Loucy (cell line): ENCODE measurements at regions not wholly inside any gene's neighbourhood (a gene's known extent, or its start where the extent isn't known, plus 50 kb on each side); places are given as distances from the start of the nearest gene placed in this dataset.
"Not testable (repeated sequence)": the region's sequence is repeated elsewhere in the genome, so short reads cannot be mapped to it uniquely, and the experiment has no call there.

Experiments
- H2AFZ ChIP-seq: fragments of 200-600 bp; sonication (generic); 2 replicates; pipeline ENCODE4 v1.6.0; 2016; ENCODE audit warnings: antibody characterized with exemption, mild to moderate bottlenecking, low read length, moderate library complexity
- H3F3A ChIP-seq: fragments of 200-600 bp; 2 replicates; pipeline ENCODE4 v1.6.0; 2016; ENCODE audit warnings: antibody characterized with exemption, low read depth, mild to moderate bottlenecking
- H3K27me3 ChIP-seq: fragments of 200-600 bp; sonication (generic); 2 replicates; pipeline ENCODE4 v1.6.1; 2014; ENCODE audit warnings: low read length, mild to moderate bottlenecking; ENCODE audit not compliant: insufficient read depth, poor library complexity, severe bottlenecking
- H3K36me3 ChIP-seq: fragments of 200-600 bp; sonication (generic); 2 replicates; pipeline ENCODE4 v1.6.1; 2016; ENCODE audit warnings: low read length; ENCODE audit not compliant: insufficient read depth
- H3K4me1 ChIP-seq: fragments of 200-600 bp; sonication (generic); 2 replicates; pipeline ENCODE4 v1.5.1; 2014; ENCODE audit warnings: low read length, mild to moderate bottlenecking; ENCODE audit not compliant: insufficient read depth, poor library complexity, severe bottlenecking
- H3K4me2 ChIP-seq: fragments of 200-600 bp; sonication (generic); 2 replicates; pipeline ENCODE4 v1.6.0; 2014; ENCODE audit warnings: antibody characterized with exemption, low read length, low read depth, mild to moderate bottlenecking; ENCODE audit not compliant: poor library complexity, severe bottlenecking
- H3K4me3 ChIP-seq: fragments of 200-600 bp; sonication (generic); 2 replicates; pipeline ENCODE4 v1.5.1; 2014; ENCODE audit warnings: low read length, mild to moderate bottlenecking, mixed read lengths; ENCODE audit not compliant: poor library complexity, severe bottlenecking
- H3K79me2 ChIP-seq: fragments of 200-600 bp; sonication (generic); 2 replicates; pipeline ENCODE4 v1.6.1; 2014; ENCODE audit warnings: low read length; ENCODE audit not compliant: insufficient read depth
- H3K9ac ChIP-seq: fragments of 200-600 bp; sonication (generic); 2 replicates; pipeline ENCODE4 v1.6.0; 2014; ENCODE audit warnings: mild to moderate bottlenecking, low read depth, low read length, moderate library complexity; ENCODE audit not compliant: poor library complexity, severe bottlenecking
- H3K9me2 ChIP-seq: fragments of 200-600 bp; sonication (generic); replicated peaks from 2 replicates; pipeline ENCODE4 v1.6.1; 2016; ENCODE audit warnings: low read depth, low read length, mixed read lengths
- H3K9me3 ChIP-seq: fragments of 200-600 bp; sonication (generic); 2 replicates; pipeline ENCODE4 v1.6.1; 2014; ENCODE audit warnings: mild to moderate bottlenecking, antibody characterized with exemption, low read length, low read depth; ENCODE audit not compliant: insufficient read depth
- H4K20me1 ChIP-seq: fragments of 200-600 bp; sonication (generic); 2 replicates; pipeline ENCODE4 v1.6.0; 2014; ENCODE audit warnings: antibody characterized with exemption, low read length, mild to moderate bottlenecking; ENCODE audit not compliant: insufficient read depth, poor library complexity, severe bottlenecking
- CTCF ChIP-seq: fragments of 200-600 bp; sonication (generic); conservative IDR thresholded peaks from 2 replicates; pipeline ENCODE4 v1.5.1; 2014; ENCODE audit warnings: mild to moderate bottlenecking, antibody characterized with exemption, low read length
- EZH2phosphoT487 ChIP-seq: fragments of 200-600 bp; IDR thresholded peaks from 2 replicates; pipeline ENCODE4 v1.6.1; 2018; ENCODE audit warnings: antibody characterized with exemption, mild to moderate bottlenecking, moderate library complexity, borderline replicate concordance

GRCh38 chr4:133270021-133270570 is 121.0 kb downstream of the PCDH10 start:
- Histone ChIP-seq H3K9ac (no peak overlapping the region), H3K4me3 (no peak overlapping the region), H2AFZ (no peak overlapping the region), H3K9me2 (no peaks in the 10 kb centered on the region), H3K79me2 (no peaks in the 10 kb centered on the region), H3K9me3 (no peaks in the 10 kb centered on the region), H4K20me1 (no peaks in the 10 kb centered on the region), H3K27me3 (no peaks in the 10 kb centered on the region), H3K4me2 (no peak overlapping the region), H3K36me3 (no peaks in the 10 kb centered on the region), H3K4me1 (no peaks in the 10 kb centered on the region), H3F3A (no peaks in the 10 kb centered on the region)
- TF ChIP-seq CTCF (no peak), EZH2phosphoT487 (no peak)

- H3K4me2 ChIP-seq, result no peak overlapping the region
- H3K9me2 ChIP-seq, result no peaks in the 10 kb centered on the region
- H3K79me2 ChIP-seq, result no peaks in the 10 kb centered on the region
- TF ChIP-seq EZH2phosphoT487 (no peak), CTCF (no peak)
- no peak overlapping the region for H3K4me3 ChIP-seq
- H3K27me3 ChIP-seq, result no peaks in the 10 kb centered on the region
- H2AFZ ChIP-seq, result no peak overlapping the region
- H3K9ac ChIP-seq, result no peak overlapping the region
- no peaks in the 10 kb centered on the region for H3K36me3 ChIP-seq
- no peaks in the 10 kb centered on the region for H3K9me3 ChIP-seq
- no peaks in the 10 kb centered on the region for H4K20me1 ChIP-seq
- H3F3A ChIP-seq, result no peaks in the 10 kb centered on the region
- H3K4me1 ChIP-seq, result no peaks in the 10 kb centered on the region
These were observed 119.1 kb downstream of the PCDH10 start for GRCh38 chr4:133268205-133268604.

GRCh38 chr4:133267506-133267905 is 118.4 kb downstream of the PCDH10 start:
- H3K9me3 ChIP-seq, H3K4me3 ChIP-seq, H3K4me2 ChIP-seq, H4K20me1 ChIP-seq, H3K9me2 ChIP-seq, H3K9ac ChIP-seq, H3K4me1 ChIP-seq, H3K79me2 ChIP-seq, H3K36me3 ChIP-seq, H3F3A ChIP-seq, H2AFZ ChIP-seq, H3K27me3 ChIP-seq: not testable (repeated sequence)

- H3K4me2 ChIP-seq, H3K27me3 ChIP-seq, H2AFZ ChIP-seq, H4K20me1 ChIP-seq, H3K4me1 ChIP-seq, H3K9ac ChIP-seq, H3K9me2 ChIP-seq, H3F3A ChIP-seq, H3K36me3 ChIP-seq, H3K9me3 ChIP-seq, H3K4me3 ChIP-seq, H3K79me2 ChIP-seq: not testable (repeated sequence)
These were observed 117.9 kb downstream of the PCDH10 start for GRCh38 chr4:133266966-133267365.

GRCh38 chr4:133264251-133264650 is 115.2 kb downstream of the PCDH10 start:
- not testable (repeated sequence) for H3K4me2 ChIP-seq

More at GRCh38 chr4:133264251-133264650, 115.2 kb downstream of the PCDH10 start:
- H2AFZ ChIP-seq, H3K9me2 ChIP-seq, H3K4me1 ChIP-seq, H3K36me3 ChIP-seq, H3K27me3 ChIP-seq, H3K79me2 ChIP-seq, H4K20me1 ChIP-seq, H3K4me3 ChIP-seq, H3K9ac ChIP-seq, H3F3A ChIP-seq, H3K9me3 ChIP-seq: not testable (repeated sequence)
